ENCODE measurements at regions not wholly inside any gene's neighbourhood (a gene's known extent, or its start where the extent isn't known, plus 50 kb on each side); places are given as distances from the start of the nearest gene placed in this dataset.
"Not testable (repeated sequence)": the region's sequence is repeated elsewhere in the genome, so short reads cannot be mapped to it uniquely, and the experiment has no call there.

DNA sequence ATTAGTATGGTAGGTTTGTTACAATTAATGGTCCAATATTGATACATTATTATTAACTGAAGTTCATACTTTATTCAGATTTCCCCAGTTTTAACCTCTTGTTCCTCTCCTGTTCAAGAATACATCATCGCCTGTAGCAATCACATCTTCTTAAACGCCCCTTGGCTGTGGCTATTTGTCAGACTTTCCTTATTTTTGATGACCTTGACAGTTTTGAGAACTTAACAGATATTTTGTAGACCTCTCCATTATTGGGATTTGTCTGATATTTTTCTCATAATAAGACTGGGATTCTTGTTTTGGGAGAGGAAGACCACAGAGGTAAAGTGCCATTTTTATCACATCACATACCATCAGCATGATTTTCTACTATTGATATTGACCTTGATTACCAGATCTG lies 112.3 kb upstream of the MARCHF11 start:
- DNase-seq, result no peak

DNA sequence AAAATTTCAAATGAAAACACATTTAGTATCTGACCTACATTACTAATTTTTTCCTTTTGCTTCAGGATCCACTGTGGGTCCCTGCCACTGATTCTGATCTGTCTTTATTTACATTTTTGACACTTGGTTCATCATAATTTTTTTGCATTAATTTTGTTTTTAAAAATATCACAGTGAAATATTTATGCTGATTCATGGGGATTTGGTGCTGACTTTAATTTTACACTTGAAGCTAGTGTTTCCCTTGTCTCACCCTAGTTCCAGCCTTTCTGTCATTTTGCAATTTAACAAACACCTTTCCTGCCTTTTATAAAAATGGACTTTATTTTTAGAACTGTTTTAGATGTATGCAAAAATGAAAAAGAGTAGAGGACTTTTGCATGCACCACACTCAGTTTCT lies 111.9 kb upstream of the MARCHF11 start:
- DNase-seq, result no peak

DNA sequence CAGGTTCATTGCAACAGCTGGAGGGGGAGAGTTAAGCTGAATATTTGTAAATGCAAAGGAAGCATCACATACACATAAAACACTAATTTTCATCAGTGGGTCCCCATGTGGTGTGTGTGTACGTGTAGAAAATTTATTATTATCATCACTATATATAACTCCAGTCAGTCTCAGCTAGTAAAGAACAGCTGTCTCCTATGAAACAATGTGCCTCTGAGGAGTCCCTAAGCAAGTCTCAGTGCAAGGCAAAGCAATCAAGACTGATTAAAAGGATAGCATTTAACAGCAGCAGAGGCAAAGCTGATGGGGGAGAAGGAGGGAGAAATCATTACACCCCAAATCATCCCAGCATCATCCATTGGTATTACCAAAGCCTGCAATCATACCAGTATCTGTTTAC lies 104.2 kb upstream of the MARCHF11 start:
- no peak for DNase-seq

GRCh38 chr5:16276859-16277258 lies 97.3 kb upstream of the MARCHF11 start:
- DNase-seq, result not testable (repeated sequence)

DNA sequence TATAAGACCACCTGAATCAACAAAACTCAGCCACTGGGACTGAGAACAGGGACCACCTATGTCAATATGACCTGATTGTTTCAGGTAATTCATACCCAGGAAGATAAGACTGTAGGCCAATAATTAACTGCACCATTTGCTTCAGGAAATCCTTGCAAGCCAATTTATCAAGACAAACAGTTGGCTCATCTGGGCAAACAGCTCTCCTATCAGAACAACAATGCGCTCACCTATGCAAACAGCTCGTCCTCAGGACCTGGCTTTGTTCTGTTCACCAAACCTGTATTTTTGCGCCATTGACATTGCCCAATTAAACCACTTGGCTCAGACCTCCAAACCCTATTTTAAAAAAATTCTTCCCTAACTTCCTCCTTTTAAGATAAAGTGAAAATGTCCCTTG lies 92.3 kb upstream of the MARCHF11 start:
- peak; percentile 93 to 94 for DNase-seq

DNA sequence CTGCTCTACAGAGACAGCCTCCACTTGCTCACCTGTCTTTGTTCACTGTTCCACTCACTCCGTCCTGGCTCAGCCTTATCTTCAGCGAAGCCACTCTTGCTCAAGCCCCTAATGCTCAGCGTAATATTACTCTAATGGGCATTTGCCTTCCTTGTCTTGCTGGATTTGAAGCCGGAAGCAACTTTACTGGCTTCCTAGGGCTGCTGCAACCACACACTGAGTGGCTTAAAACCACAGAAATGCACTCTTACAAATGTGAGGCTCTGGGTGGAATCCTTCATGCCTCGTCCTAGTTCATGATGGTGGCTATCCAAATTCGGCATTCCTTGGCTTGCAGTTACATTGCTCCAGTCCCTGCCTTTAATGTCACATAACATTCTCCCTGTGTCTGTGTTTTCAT lies 85.5 kb upstream of the MARCHF11 start:
- DNase-seq, result no peak

- no peak for DNase-seq
Observed at GRCh38 chr5:16260000-16260399, 80.4 kb upstream of the MARCHF11 start.

GRCh38 chr5:16253856-16254255 lies 74.3 kb upstream of the MARCHF11 start:
- DNase-seq, result no peak

DNA sequence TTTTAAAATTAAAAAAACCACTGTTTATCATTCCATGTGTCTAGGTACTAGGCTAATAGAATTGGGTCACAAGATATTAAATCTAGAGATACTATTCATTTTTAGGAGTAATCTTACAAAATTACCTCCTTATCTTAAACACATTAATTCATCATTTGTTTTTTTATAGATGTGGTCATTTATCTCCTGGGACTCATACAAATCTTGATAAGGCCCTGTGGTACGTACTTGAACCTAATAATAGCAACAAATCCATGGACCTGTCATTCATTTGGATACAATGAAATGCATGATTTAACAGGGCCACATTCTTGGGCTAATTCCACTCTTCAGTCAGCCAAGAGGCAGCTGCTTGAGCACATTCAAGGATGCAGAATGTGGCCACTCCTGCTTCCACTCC lies 66.4 kb upstream of the MARCHF11 start:
- no peak for DNase-seq

- no peak for DNase-seq
Observed at GRCh38 chr5:16245249-16245648, 65.7 kb upstream of the MARCHF11 start.

GRCh38 chr5:16238018-16238417 lies 58.4 kb upstream of the MARCHF11 start:
- DNase-seq, result no peak

DNA sequence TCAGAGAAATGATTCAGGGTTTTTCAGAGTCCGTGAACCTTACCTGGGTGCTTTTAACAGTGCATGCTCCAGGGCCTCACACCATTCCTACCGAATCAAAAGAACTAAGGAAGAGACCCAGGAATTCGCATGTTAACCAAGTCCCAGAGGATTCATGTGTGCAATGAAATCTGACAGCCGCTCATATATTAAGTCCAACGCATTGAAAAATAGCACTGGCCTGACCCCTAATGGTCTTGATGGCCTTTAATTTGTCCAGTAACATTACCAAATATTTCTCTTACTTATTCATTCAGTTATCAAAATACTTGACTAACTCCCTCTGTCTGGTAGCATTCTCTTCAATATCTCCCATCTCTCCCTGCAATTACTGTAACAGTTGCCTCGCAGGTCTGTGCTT lies 55.0 kb upstream of the MARCHF11 start:
- no peak for DNase-seq

GRCh38 chr5:16233730-16234129 lies 54.1 kb upstream of the MARCHF11 start:
- DNase-seq, result no peak

DNA sequence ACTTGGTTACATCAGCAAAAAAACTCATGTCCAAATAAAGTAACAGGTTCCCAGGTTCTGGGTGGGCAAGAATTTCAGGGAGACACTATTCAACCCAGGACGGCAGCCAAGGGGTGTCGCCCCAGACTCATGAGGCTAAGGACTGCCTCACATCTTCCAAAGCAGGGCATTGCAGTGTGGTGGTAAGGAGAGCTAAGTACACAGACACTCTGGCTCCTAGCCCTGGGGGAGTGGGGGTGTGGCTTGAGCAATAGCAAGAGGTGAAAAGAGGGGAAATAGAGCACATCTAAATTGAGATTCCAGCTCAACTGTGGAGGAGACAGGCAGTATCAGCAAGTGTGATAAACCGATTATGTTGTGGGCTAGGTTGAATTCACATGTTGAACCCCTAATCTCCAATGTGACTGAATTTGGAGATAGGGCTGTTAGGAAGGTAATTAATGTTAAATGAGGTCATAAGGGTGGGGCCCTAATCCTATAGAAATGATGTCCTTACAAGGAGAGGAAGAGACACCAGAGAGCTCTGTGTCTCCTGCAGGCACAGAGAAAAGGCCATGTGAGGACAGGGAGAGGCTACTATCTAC lies 49.9 kb upstream of the MARCHF11 start:
- DNase-seq, result no peak

All from NCI-H1930 (cell line).